ENCODE measurements at regions not wholly inside any gene's neighbourhood (a gene's known extent, or its start where the extent isn't known, plus 50 kb on each side); places are given as distances from the start of the nearest gene placed in this dataset.
"Not testable (repeated sequence)": the region's sequence is repeated elsewhere in the genome, so short reads cannot be mapped to it uniquely, and the experiment has no call there.

GRCh38 chr12:91249518-91250272 lies 67.1 kb upstream of the DCN start:
- no peak for DNase-seq (ENCODE audit: low read depth in 4 of 4, low spot score in 3 of 4)

- no peak for DNase-seq (ENCODE audit: low read depth in 4 of 4, low spot score in 3 of 4)
These were observed 66.4 kb upstream of the DCN start for GRCh38 chr12:91249054-91249453.

- not testable (repeated sequence) for DNase-seq (ENCODE audit: low read depth in 4 of 4, low spot score in 3 of 4)
These were observed 60.6 kb upstream of the DCN start for GRCh38 chr12:91243177-91243576.

- no peak for DNase-seq (ENCODE audit: low read depth in 4 of 4, low spot score in 3 of 4)
These were observed 59.1 kb upstream of the DCN start for GRCh38 chr12:91241756-91242155.

GRCh38 chr12:91240386-91241095 lies 57.9 kb upstream of the DCN start:
- DNase-seq (ENCODE audit: low read depth in 4 of 4, low spot score in 3 of 4), result no peak

DNA sequence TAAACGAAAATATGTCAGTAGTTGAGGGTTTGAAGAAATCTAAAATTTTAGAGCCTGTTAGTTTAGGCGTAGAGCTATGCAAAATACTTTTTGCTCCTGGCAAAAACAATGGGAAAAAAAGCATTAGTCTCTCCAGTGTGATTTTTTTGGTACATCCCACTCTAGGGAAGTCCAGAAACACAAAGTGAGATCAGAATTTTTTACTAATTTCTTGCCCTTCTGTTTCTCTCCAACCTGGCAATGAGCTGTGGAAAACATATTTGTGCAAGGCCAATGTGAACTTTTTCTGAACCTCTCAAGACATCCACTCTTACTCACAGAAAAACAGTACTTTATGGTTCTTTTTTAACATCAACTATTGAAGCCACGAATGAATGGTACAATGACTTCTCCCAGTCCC lies 56.9 kb upstream of the DCN start:
- no peak for DNase-seq (ENCODE audit: low read depth in 4 of 4, low spot score in 3 of 4)
